Astrocyte of the spinal cord (primary cell): ENCODE measurements at regions not wholly inside any gene's neighbourhood (a gene's known extent, or its start where the extent isn't known, plus 50 kb on each side); places are given as distances from the start of the nearest gene placed in this dataset.

Source experiments
- DNase-seq: peaks from one replicate; pipeline ENCODE4 v3.0.0; 2011; ENCODE audit warnings: low read depth, low spot score
- H3K4me3 ChIP-seq: 2 replicates; pipeline ENCODE4 v1.5.1; 2011; ENCODE audit warnings: low read depth, mild to moderate bottlenecking, low read length, moderate library complexity
- CTCF ChIP-seq: IDR thresholded peaks from 2 replicates; pipeline ENCODE4 v1.5.1; 2012; ENCODE audit warnings: low read depth, mild to moderate bottlenecking, low read length, inconsistent platforms
- in situ Hi-C: cut with HindIII; loops from 2 replicates; pipeline ENCODE4 v1.10.0; 2017; ENCODE audit warnings: low sequenced_read_pairs

GRCh38 chr5:24042688-24043087, 535.3 kb downstream of the PRDM9 start:
- TF ChIP-seq CTCF: no peak
- H3K4me3 ChIP-seq: no peak overlapping the region
- in situ Hi-C loops: no loop called here
- no peak for DNase-seq

- in situ Hi-C loops: no loop called here
- TF ChIP-seq CTCF: no peak
- DNase-seq: no peak
- no peak overlapping the region for H3K4me3 ChIP-seq
Measured at GRCh38 chr5:24045046-24045445, 537.6 kb downstream of the PRDM9 start.

GRCh38 chr5:24053737-24054136, 546.3 kb downstream of the PRDM9 start:
- in situ Hi-C loops: no loop called here
- H3K4me3 ChIP-seq: no peak overlapping the region
- no peak for DNase-seq
- no peak for TF ChIP-seq CTCF

- in situ Hi-C loops: no loop called here
- H3K4me3 ChIP-seq: no peak overlapping the region
- TF ChIP-seq CTCF: no peak
- DNase-seq: peak; percentile 29
Measured at GRCh38 chr5:24059006-24059405, 551.6 kb downstream of the PRDM9 start.

GRCh38 chr5:24059716-24060115, 552.3 kb downstream of the PRDM9 start:
- no peak for TF ChIP-seq CTCF
- no peak overlapping the region for H3K4me3 ChIP-seq
- in situ Hi-C loops: no loop called here
- no peak for DNase-seq

- TF ChIP-seq CTCF: no peak
- H3K4me3 ChIP-seq: no peak overlapping the region
- in situ Hi-C loops: no loop called here
- no peak for DNase-seq
Measured at GRCh38 chr5:24065779-24066178, 558.4 kb downstream of the PRDM9 start.

- no peak overlapping the region for H3K4me3 ChIP-seq
Measured at GRCh38 chr5:24067208-24067607, 559.8 kb downstream of the PRDM9 start.

More at GRCh38 chr5:24067208-24067607, 559.8 kb downstream of the PRDM9 start:
- no peak for TF ChIP-seq CTCF
- DNase-seq: no peak
- in situ Hi-C loops: no loop called here
